ENCODE measurements at regions not wholly inside any gene's neighbourhood (a gene's known extent, or its start where the extent isn't known, plus 50 kb on each side); places are given as distances from the start of the nearest gene placed in this dataset.

GRCh38 chr2:109694190-109694589 is 80.0 kb downstream of the SOWAHC start:
- no peaks in the 10 kb centered on the region for H3K9me2 ChIP-seq (replicated peaks; ENCODE audit: low read length)
- H3K27me3 ChIP-seq (ENCODE audit: low read length), result no peaks in the 10 kb centered on the region
- TF ChIP-seq, protein P1, sequence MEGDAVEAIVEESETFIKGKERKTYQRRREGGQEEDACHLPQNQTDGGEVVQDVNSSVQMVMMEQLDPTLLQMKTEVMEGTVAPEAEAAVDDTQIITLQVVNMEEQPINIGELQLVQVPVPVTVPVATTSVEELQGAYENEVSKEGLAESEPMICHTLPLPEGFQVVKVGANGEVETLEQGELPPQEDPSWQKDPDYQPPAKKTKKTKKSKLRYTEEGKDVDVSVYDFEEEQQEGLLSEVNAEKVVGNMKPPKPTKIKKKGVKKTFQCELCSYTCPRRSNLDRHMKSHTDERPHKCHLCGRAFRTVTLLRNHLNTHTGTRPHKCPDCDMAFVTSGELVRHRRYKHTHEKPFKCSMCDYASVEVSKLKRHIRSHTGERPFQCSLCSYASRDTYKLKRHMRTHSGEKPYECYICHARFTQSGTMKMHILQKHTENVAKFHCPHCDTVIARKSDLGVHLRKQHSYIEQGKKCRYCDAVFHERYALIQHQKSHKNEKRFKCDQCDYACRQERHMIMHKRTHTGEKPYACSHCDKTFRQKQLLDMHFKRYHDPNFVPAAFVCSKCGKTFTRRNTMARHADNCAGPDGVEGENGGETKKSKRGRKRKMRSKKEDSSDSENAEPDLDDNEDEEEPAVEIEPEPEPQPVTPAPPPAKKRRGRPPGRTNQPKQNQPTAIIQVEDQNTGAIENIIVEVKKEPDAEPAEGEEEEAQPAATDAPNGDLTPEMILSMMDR (conservative IDR thresholded peaks at IDR 0.05; ENCODE audit: low read depth, low read length), result no peak
- no peak for TF ChIP-seq EZH2 (IDR thresholded peaks at IDR 0.05; ENCODE audit: low read length, unreplicated experiment)
- TF ChIP-seq EZH2phosphoT487 (IDR thresholded peaks at IDR 0.05; ENCODE audit: borderline replicate concordance, low read length), result no peak
- H4K20me1 ChIP-seq (ENCODE audit: low read length), result no peaks in the 10 kb centered on the region
- H3K4me1 ChIP-seq (ENCODE audit: insufficient read depth, low read length), result peaks cover 25% of the 10 kb centered on the region
- ChIA-PET CTCF (no interaction called here), POLR2A (ENCODE audit: unreplicated experiment) (no interaction called here)
- H3K9me3 ChIP-seq (ENCODE audit: low read length), result no peaks in the 10 kb centered on the region
- no peak overlapping the region for H3K4me2 ChIP-seq (ENCODE audit: low read length)
- no peak overlapping the region for H3K27ac ChIP-seq (ENCODE audit: low read length)
- ATAC-seq (no peak), DNase-seq (peak; percentile 28)
- H3K79me2 ChIP-seq (ENCODE audit: low read length), result no peaks in the 10 kb centered on the region
- no TSS peak for BruUV-seq (replicated peaks)
- H3F3A ChIP-seq (ENCODE audit: low read length, unreplicated experiment), result no peaks in the 10 kb centered on the region
- H3K9ac ChIP-seq (ENCODE audit: low read length), result no peak overlapping the region
- no peaks in the 10 kb centered on the region for H3K36me3 ChIP-seq (ENCODE audit: low read depth, low read length)
- no peak overlapping the region for H3K4me3 ChIP-seq (ENCODE audit: low read length)
- no peak overlapping the region for H2AFZ ChIP-seq (ENCODE audit: low read length)
- intact Hi-C loops (cut with micrococcal nuclease), result no loop called here

GRCh38 chr2:109695290-109695689 is 81.1 kb downstream of the SOWAHC start:
- no peaks in the 10 kb centered on the region for H3F3A ChIP-seq (ENCODE audit: low read length, unreplicated experiment)
- H3K4me1 ChIP-seq (ENCODE audit: insufficient read depth, low read length), result peaks cover 33% of the 10 kb centered on the region
- no peaks in the 10 kb centered on the region for H3K9me2 ChIP-seq (replicated peaks; ENCODE audit: low read length)
- no peak overlapping the region for H2AFZ ChIP-seq (ENCODE audit: low read length)
- H3K27ac ChIP-seq (ENCODE audit: low read length), result no peak overlapping the region
- no peaks in the 10 kb centered on the region for H3K36me3 ChIP-seq (ENCODE audit: low read depth, low read length)
- H3K9me3 ChIP-seq (ENCODE audit: low read length), result no peaks in the 10 kb centered on the region
- TF ChIP-seq EZH2phosphoT487 (IDR thresholded peaks at IDR 0.05; ENCODE audit: borderline replicate concordance, low read length), result no peak
- TF ChIP-seq, protein P1 (conservative IDR thresholded peaks at IDR 0.05; ENCODE audit: low read depth, low read length), result no peak
- TF ChIP-seq EZH2 (IDR thresholded peaks at IDR 0.05; ENCODE audit: low read length, unreplicated experiment), result no peak
- H3K4me3 ChIP-seq (ENCODE audit: low read length), result no peak overlapping the region
- no peaks in the 10 kb centered on the region for H3K27me3 ChIP-seq (ENCODE audit: low read length)
- no TSS peak for BruUV-seq (replicated peaks)
- DNase-seq, result no peak
- ChIA-PET POLR2A (ENCODE audit: unreplicated experiment) (no interaction called here), CTCF (no interaction called here)
- no peaks in the 10 kb centered on the region for H4K20me1 ChIP-seq (ENCODE audit: low read length)
- H3K9ac ChIP-seq (ENCODE audit: low read length), result no peak overlapping the region
- no peak overlapping the region for H3K4me2 ChIP-seq (ENCODE audit: low read length)
- no peak for ATAC-seq
- no peaks in the 10 kb centered on the region for H3K79me2 ChIP-seq (ENCODE audit: low read length)
- intact Hi-C loops (cut with micrococcal nuclease), result loop anchor here (5.0 kb wide), 1 partner anchor 78 kb away; no protein-coding TSS in a partner anchor

- intact Hi-C loops (cut with micrococcal nuclease), result loop anchor here (5.0 kb wide), 1 partner anchor 82 kb away; no protein-coding TSS in a partner anchor
- ChIA-PET POLR2A (ENCODE audit: unreplicated experiment) (no interaction called here), CTCF (no interaction called here)
- Histone ChIP-seq H3K9ac (ENCODE audit: low read length) (peak overlapping the region; percentile 39; the same call in 1 of the 2 replicates), H4K20me1 (ENCODE audit: low read length) (no peaks in the 10 kb centered on the region), H3K4me1 (ENCODE audit: insufficient read depth, low read length) (peaks cover 46% of the 10 kb centered on the region), H2AFZ (ENCODE audit: low read length) (no peak overlapping the region), H3K9me3 (ENCODE audit: low read length) (no peaks in the 10 kb centered on the region), H3K79me2 (ENCODE audit: low read length) (no peaks in the 10 kb centered on the region), H3K27ac (ENCODE audit: low read length) (peak overlapping the region; percentile 87), H3K9me2 (replicated peaks; ENCODE audit: low read length) (no peaks in the 10 kb centered on the region), H3F3A (ENCODE audit: low read length, unreplicated experiment) (no peaks in the 10 kb centered on the region), H3K4me3 (ENCODE audit: low read length) (no peak overlapping the region), H3K36me3 (ENCODE audit: low read depth, low read length) (no peaks in the 10 kb centered on the region), H3K4me2 (ENCODE audit: low read length) (peak overlapping the region; percentile 68; the same call in 1 of the 2 replicates), H3K27me3 (ENCODE audit: low read length) (no peaks in the 10 kb centered on the region)
- ATAC-seq (no peak), DNase-seq (no peak)
- BruUV-seq (replicated peaks), result no TSS peak
- TF ChIP-seq, protein P1 (conservative IDR thresholded peaks at IDR 0.05; ENCODE audit: low read depth, low read length), result no peak
- TF ChIP-seq EZH2phosphoT487 (IDR thresholded peaks at IDR 0.05; ENCODE audit: borderline replicate concordance, low read length), result no peak
- no peak for TF ChIP-seq EZH2 (IDR thresholded peaks at IDR 0.05; ENCODE audit: low read length, unreplicated experiment)
Measured at GRCh38 chr2:109699646-109700045, 85.5 kb downstream of the SOWAHC start.
